Suppressor macrophage treated with lipopolysaccharide for 4 hours (primary cell): ENCODE measurements at regions not wholly inside any gene's neighbourhood (a gene's known extent, or its start where the extent isn't known, plus 50 kb on each side); places are given as distances from the start of the nearest gene placed in this dataset.
"Not testable (repeated sequence)": the region's sequence is repeated elsewhere in the genome, so short reads cannot be mapped to it uniquely, and the experiment has no call there.

Source experiments
- DNase-seq: peaks from one replicate; pipeline ENCODE4 v3.0.0-alpha.2; 2020

- no peak for DNase-seq
Measured at GRCh38 chrX:18102006-18102405, 118.7 kb downstream of the BEND2 start.

- DNase-seq: no peak
Measured at GRCh38 chrX:18101087-18101486, 119.6 kb downstream of the BEND2 start.

GRCh38 chrX:18099745-18100144 lies 120.9 kb downstream of the BEND2 start:
- DNase-seq: no peak

GRCh38 chrX:18098763-18099162 lies 121.9 kb downstream of the BEND2 start:
- no peak for DNase-seq

- DNase-seq: no peak
Measured at GRCh38 chrX:18076434-18076833, 144.3 kb downstream of the BEND2 start.

- DNase-seq: no peak
Measured at GRCh38 chrX:18075603-18076002, 145.1 kb downstream of the BEND2 start.

- not testable (repeated sequence) for DNase-seq
Measured at GRCh38 chrX:18068045-18068444, 152.6 kb downstream of the BEND2 start.

GRCh38 chrX:18065956-18066355 lies 154.7 kb downstream of the BEND2 start:
- no peak for DNase-seq

GRCh38 chrX:18051690-18052089 lies 169.0 kb downstream of the BEND2 start:
- DNase-seq: no peak

- DNase-seq: no peak
Measured at GRCh38 chrX:18047491-18047890, 173.2 kb downstream of the BEND2 start.

- DNase-seq: no peak
Measured at GRCh38 chrX:18045436-18045835, 175.2 kb downstream of the BEND2 start.

- no peak for DNase-seq
Measured at GRCh38 chrX:18042776-18043175, 177.9 kb downstream of the BEND2 start.

- no peak for DNase-seq
Measured at GRCh38 chrX:18041656-18042055, 179.0 kb downstream of the BEND2 start.

GRCh38 chrX:18039023-18039422 lies 177.9 kb upstream of the RAI2 start:
- DNase-seq: no peak

GRCh38 chrX:18036394-18036793 lies 175.3 kb upstream of the RAI2 start:
- peak; percentile 1 for DNase-seq

- no peak for DNase-seq
Measured at GRCh38 chrX:18034945-18035344, 173.8 kb upstream of the RAI2 start.

GRCh38 chrX:18034504-18034903 lies 173.4 kb upstream of the RAI2 start:
- no peak for DNase-seq

- no peak for DNase-seq
Measured at GRCh38 chrX:18032486-18033221, 171.6 kb upstream of the RAI2 start.

- DNase-seq: no peak
Measured at GRCh38 chrX:18031726-18032375, 170.8 kb upstream of the RAI2 start.

- DNase-seq: not testable (repeated sequence)
Measured at GRCh38 chrX:18030656-18031055, 169.6 kb upstream of the RAI2 start.

- no peak for DNase-seq
Measured at GRCh38 chrX:18026166-18026565, 165.1 kb upstream of the RAI2 start.

GRCh38 chrX:18017411-18017810 lies 156.3 kb upstream of the RAI2 start:
- DNase-seq: no peak

- DNase-seq: no peak
Measured at GRCh38 chrX:18016941-18017340, 155.8 kb upstream of the RAI2 start.

GRCh38 chrX:18010253-18010652 lies 149.2 kb upstream of the RAI2 start:
- DNase-seq: no peak

GRCh38 chrX:18003876-18004275 lies 142.8 kb upstream of the RAI2 start:
- no peak for DNase-seq
